OCI-LY7 (cell line): ENCODE measurements at regions not wholly inside any gene's neighbourhood (a gene's known extent, or its start where the extent isn't known, plus 50 kb on each side); places are given as distances from the start of the nearest gene placed in this dataset.

Experiments used
- BruUV-seq: library from RNA; stranded (reverse); fragments of 400-500 nt; replicated peaks from 2 replicates; lab custom pipeline; 2021; lab: Mats Ljungman, UMichigan
- CTCF ChIA-PET: fragments of 300-600 bp; sonication (Branson Sonifier 250); formaldehyde crosslinking; loops from one replicate; lab custom pipeline; 2022; ENCODE audit warnings: antibody characterized with exemption; ENCODE audit not compliant: unreplicated experiment; lab: Charles Lee
- POLR2A ChIA-PET: fragments of 300-600 bp; sonication (Branson Sonifier 250); formaldehyde crosslinking; loops from one replicate; lab custom pipeline; 2022; ENCODE audit warnings: antibody characterized with exemption; lab: Charles Lee
- DNase-seq: peaks from one replicate; pipeline ENCODE4 v3.0.0-alpha.2; 2015; ENCODE audit warnings: low spot score
- H2AFZ ChIP-seq: fragments of 200-600 bp; sonication (generic), shearing (Covaris generic); 2 replicates; pipeline ENCODE4 v1.6.1; 2014; ENCODE audit warnings: mild to moderate bottlenecking, antibody characterized with exemption, low read length, moderate library complexity
- H3K27ac ChIP-seq: fragments of 200-600 bp; sonication (generic); 2 replicates; pipeline ENCODE4 v1.5.1; 2014; ENCODE audit warnings: mixed run types, low read depth, mild to moderate bottlenecking, moderate library complexity, low read length, inconsistent platforms; ENCODE audit not compliant: poor library complexity, severe bottlenecking
- H3K36me3 ChIP-seq: fragments of 200-600 bp; sonication (generic); 2 replicates; pipeline ENCODE4 v1.6.1; 2014; ENCODE audit warnings: mild to moderate bottlenecking, antibody characterized with exemption, low read length, moderate library complexity, mixed read lengths; ENCODE audit not compliant: insufficient read depth
- H3K4me1 ChIP-seq: fragments of 200-600 bp; sonication (generic); 2 replicates; pipeline ENCODE4 v1.5.1; 2014; ENCODE audit warnings: mild to moderate bottlenecking, low read length; ENCODE audit not compliant: insufficient read depth, poor library complexity, severe bottlenecking
- H3K4me2 ChIP-seq: fragments of 200-600 bp; sonication (generic); 2 replicates; pipeline ENCODE4 v1.6.1; 2014; ENCODE audit warnings: mild to moderate bottlenecking, low read length
- H3K4me3 ChIP-seq: fragments of 200-600 bp; sonication (generic); 2 replicates; pipeline ENCODE4 v1.5.1; 2014; ENCODE audit warnings: mild to moderate bottlenecking, low read depth, low read length; ENCODE audit not compliant: poor library complexity, severe bottlenecking
- H3K79me2 ChIP-seq: fragments of 200-600 bp; sonication (generic); 2 replicates; pipeline ENCODE4 v1.6.1; 2016; ENCODE audit warnings: low read depth, mild to moderate bottlenecking, low read length, moderate library complexity, mixed read lengths; ENCODE audit not compliant: insufficient read depth
- H3K9me2 ChIP-seq: fragments of 200-600 bp; sonication (generic); 2 replicates; pipeline ENCODE4 v1.6.1; 2016; ENCODE audit warnings: mild to moderate bottlenecking, low read length, mixed read lengths; ENCODE audit not compliant: insufficient read depth
- H3K9me3 ChIP-seq: fragments of 200-600 bp; sonication (generic); 2 replicates; pipeline ENCODE4 v1.6.1; 2014; ENCODE audit warnings: mild to moderate bottlenecking, mixed run types, low read length, mixed read lengths
- H4K20me1 ChIP-seq: fragments of 200-600 bp; sonication (generic); 2 replicates; pipeline ENCODE4 v1.6.1; 2014; ENCODE audit warnings: mild to moderate bottlenecking, antibody characterized with exemption, low read length, moderate library complexity, mixed read lengths; ENCODE audit not compliant: insufficient read depth
- EZH2phosphoT487 ChIP-seq: fragments of 200-600 bp; sonication (generic); IDR thresholded peaks from 2 replicates; pipeline ENCODE4 v1.6.1; 2018; ENCODE audit warnings: low read depth, borderline replicate concordance, mild to moderate bottlenecking, mixed run types, antibody characterized with exemption, low read length, moderate library complexity, mixed read lengths
- intact Hi-C: fragments of 100-400 bp; cut with micrococcal nuclease; formaldehyde crosslinking; loops from one replicate; pipeline ENCODE4 v1.10.0; 2022; ENCODE audit not compliant: unreplicated experiment
- TF ChIP-seq, protein P1 (sequence below): fragments of 200-600 bp; sonication (generic); conservative IDR thresholded peaks from 2 replicates; pipeline ENCODE4 v1.5.1; 2014; ENCODE audit warnings: mild to moderate bottlenecking, antibody characterized with exemption, low read length, moderate library complexity, mixed read lengths

DNA sequence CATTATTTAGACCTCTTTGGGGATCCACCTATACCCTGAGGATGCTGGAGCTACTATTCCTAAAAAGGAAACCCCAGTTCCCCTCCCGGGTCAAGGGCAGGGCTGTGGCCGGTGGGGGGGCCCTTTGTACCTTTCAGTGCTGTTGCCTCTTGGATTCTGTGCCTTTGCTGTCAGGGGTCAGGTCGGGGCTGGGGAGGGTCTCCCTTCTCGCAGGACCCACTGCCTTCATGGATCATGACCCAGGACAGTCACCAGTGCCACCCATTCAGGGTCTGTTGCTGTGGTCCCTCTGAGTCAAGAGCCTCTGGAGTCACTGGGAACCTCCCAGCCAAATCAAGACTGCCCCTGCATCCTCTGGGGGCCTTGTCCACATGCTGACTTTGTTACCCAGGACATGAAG is 78.1 kb upstream of the CCND1 start:
- POLR2A ChIA-PET: no interaction called here
- intact Hi-C loops: no loop called here
- no peak overlapping the region for H3K27ac ChIP-seq
- H3K4me2 ChIP-seq: no peak overlapping the region
- H4K20me1 ChIP-seq: no peaks in the 10 kb centered on the region
- H3K4me3 ChIP-seq: no peak overlapping the region
- TF ChIP-seq, protein P1, sequence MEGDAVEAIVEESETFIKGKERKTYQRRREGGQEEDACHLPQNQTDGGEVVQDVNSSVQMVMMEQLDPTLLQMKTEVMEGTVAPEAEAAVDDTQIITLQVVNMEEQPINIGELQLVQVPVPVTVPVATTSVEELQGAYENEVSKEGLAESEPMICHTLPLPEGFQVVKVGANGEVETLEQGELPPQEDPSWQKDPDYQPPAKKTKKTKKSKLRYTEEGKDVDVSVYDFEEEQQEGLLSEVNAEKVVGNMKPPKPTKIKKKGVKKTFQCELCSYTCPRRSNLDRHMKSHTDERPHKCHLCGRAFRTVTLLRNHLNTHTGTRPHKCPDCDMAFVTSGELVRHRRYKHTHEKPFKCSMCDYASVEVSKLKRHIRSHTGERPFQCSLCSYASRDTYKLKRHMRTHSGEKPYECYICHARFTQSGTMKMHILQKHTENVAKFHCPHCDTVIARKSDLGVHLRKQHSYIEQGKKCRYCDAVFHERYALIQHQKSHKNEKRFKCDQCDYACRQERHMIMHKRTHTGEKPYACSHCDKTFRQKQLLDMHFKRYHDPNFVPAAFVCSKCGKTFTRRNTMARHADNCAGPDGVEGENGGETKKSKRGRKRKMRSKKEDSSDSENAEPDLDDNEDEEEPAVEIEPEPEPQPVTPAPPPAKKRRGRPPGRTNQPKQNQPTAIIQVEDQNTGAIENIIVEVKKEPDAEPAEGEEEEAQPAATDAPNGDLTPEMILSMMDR: no peak
- TF ChIP-seq EZH2phosphoT487: no peak
- BruUV-seq: no TSS peak
- no peaks in the 10 kb centered on the region for H3K9me2 ChIP-seq
- no peaks in the 10 kb centered on the region for H3K4me1 ChIP-seq
- H3K36me3 ChIP-seq: no peaks in the 10 kb centered on the region
- H3K9me3 ChIP-seq: no peaks in the 10 kb centered on the region
- DNase-seq: no peak
- no peak overlapping the region for H2AFZ ChIP-seq
- CTCF ChIA-PET: no interaction called here
- no peaks in the 10 kb centered on the region for H3K79me2 ChIP-seq

DNA sequence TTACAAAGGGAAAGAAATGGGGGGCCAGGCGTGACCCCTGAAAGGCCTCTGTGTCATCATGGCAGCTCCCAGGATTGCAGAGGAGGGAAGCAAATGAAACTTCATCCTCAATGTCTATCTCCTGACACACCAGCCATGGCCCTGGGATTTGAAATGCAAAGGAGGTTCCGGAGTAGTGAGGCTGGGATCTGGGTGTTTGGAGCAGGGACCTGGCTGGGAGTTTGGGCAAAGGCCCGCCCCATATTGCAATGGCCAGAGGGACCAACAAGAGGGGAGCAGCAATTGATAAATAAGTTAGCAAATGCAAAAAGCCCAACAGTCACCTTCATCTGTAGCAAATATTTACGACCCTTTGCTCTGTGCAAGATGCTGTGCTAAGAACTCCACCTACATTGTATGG is 77.7 kb upstream of the CCND1 start:
- Histone ChIP-seq H2AFZ (no peak overlapping the region), H3K4me3 (no peak overlapping the region), H3K27ac (no peak overlapping the region), H3K4me1 (no peaks in the 10 kb centered on the region), H3K4me2 (no peak overlapping the region), H4K20me1 (no peaks in the 10 kb centered on the region), H3K79me2 (no peaks in the 10 kb centered on the region), H3K9me2 (no peaks in the 10 kb centered on the region), H3K9me3 (no peaks in the 10 kb centered on the region), H3K36me3 (no peaks in the 10 kb centered on the region)
- ChIA-PET POLR2A (no interaction called here), CTCF (no interaction called here)
- DNase-seq: no peak
- intact Hi-C loops: no loop called here
- TF ChIP-seq EZH2phosphoT487: no peak
- TF ChIP-seq, protein P1: no peak
- BruUV-seq: no TSS peak

GRCh38 chr11:69563946-69564775 is 76.8 kb upstream of the CCND1 start:
- H3K36me3 ChIP-seq: no peaks in the 10 kb centered on the region
- H3K79me2 ChIP-seq: no peaks in the 10 kb centered on the region
- ChIA-PET CTCF (no interaction called here), POLR2A (interaction anchor here (0.6 kb wide), 1 partner anchor 37 kb away, joined by 3 read pairs; no protein-coding TSS in a partner anchor)
- no TSS peak for BruUV-seq
- no peaks in the 10 kb centered on the region for H3K9me3 ChIP-seq
- no peak overlapping the region for H3K27ac ChIP-seq
- H3K4me3 ChIP-seq: no peak overlapping the region
- no peaks in the 10 kb centered on the region for H3K9me2 ChIP-seq
- intact Hi-C loops: no loop called here
- H2AFZ ChIP-seq: no peak overlapping the region
- H4K20me1 ChIP-seq: no peaks in the 10 kb centered on the region
- no peaks in the 10 kb centered on the region for H3K4me1 ChIP-seq
- DNase-seq: no peak
- no peak for TF ChIP-seq EZH2phosphoT487
- TF ChIP-seq, protein P1: no peak
- H3K4me2 ChIP-seq: no peak overlapping the region
